ENCODE measurements at regions not wholly inside any gene's neighbourhood (a gene's known extent, or its start where the extent isn't known, plus 50 kb on each side); places are given as distances from the start of the nearest gene placed in this dataset.

GRCh38 chr2:21730141-21730540 lies 606.4 kb downstream of the TDRD15 start:
- ATAC-seq (ENCODE audit: low read depth): no peak
- H2AK5ac ChIP-seq (ENCODE audit: low read depth, low read length): no peak overlapping the region
- no peaks in the 10 kb centered on the region for H3K79me1 ChIP-seq (ENCODE audit: low read depth in 1 of 2, low read length in 2 of 2)
- no peaks in the 10 kb centered on the region for H3K36me3 ChIP-seq (ENCODE audit: control insufficient read depth, insufficient read depth, low read length)
- no peak overlapping the region for H3K9ac ChIP-seq (ENCODE audit: low read depth, low read length)
- H2BK15ac ChIP-seq (ENCODE audit: low read depth, low read length): no peak overlapping the region
- H2BK20ac ChIP-seq (ENCODE audit: low read depth, low read length): no peak overlapping the region
- H2BK120ac ChIP-seq (ENCODE audit: low read depth, low read length): no peak overlapping the region
- H3K4me2 ChIP-seq (ENCODE audit: low read depth, low read length): no peak overlapping the region
- no peak overlapping the region for H2BK5ac ChIP-seq (ENCODE audit: low read depth, low read length, poor library complexity, severe bottlenecking)
- intact Hi-C loops (cut with micrococcal nuclease): no loop called here
- H3K4me3 ChIP-seq (ENCODE audit: insufficient read depth, low read depth, low read length): no peak overlapping the region
- POLR2A ChIA-PET (ENCODE audit: unreplicated experiment): no interaction called here
- no peak overlapping the region for H2AK9ac ChIP-seq (replicated peaks; ENCODE audit: low read depth, low read length, poor library complexity)
- no peak overlapping the region for H3K23ac ChIP-seq (ENCODE audit: low read depth, low read length)
- H3K14ac ChIP-seq (replicated peaks; ENCODE audit: low read depth, low read length): no peak overlapping the region
- no peaks in the 10 kb centered on the region for H3K9me1 ChIP-seq (ENCODE audit: insufficient read depth, low read length)
- no peak overlapping the region for H2AFZ ChIP-seq (replicated peaks; ENCODE audit: low read length, poor library complexity)
- no peak overlapping the region for H3K27ac ChIP-seq (ENCODE audit: insufficient read depth, low read length)
- H4K20me1 ChIP-seq (ENCODE audit: insufficient read depth, low read length): no peaks in the 10 kb centered on the region
- no peak for DNase-seq
- CTCF ChIA-PET: interaction anchor here (0.6 kb wide), 1 partner anchor 586 kb away, joined by 3 read pairs; no protein-coding TSS in a partner anchor
- H4K91ac ChIP-seq (ENCODE audit: insufficient read depth, low read depth, low read length): no peak overlapping the region
- no peak overlapping the region for H3K18ac ChIP-seq (ENCODE audit: low read depth, low read length)
- dilution Hi-C loops (cut with HindIII; ENCODE audit: low sequenced_read_pairs, unreplicated experiment): no loop called here
- no peak for TF ChIP-seq MAFK (IDR thresholded peaks at IDR 0.05; ENCODE audit: low read depth, low read length)
- no peak for TF ChIP-seq MXI1 (IDR thresholded peaks at IDR 0.05; ENCODE audit: borderline replicate concordance, low read depth, low read length)
- TF ChIP-seq RCOR1 (IDR thresholded peaks at IDR 0.05; ENCODE audit: insufficient replicate concordance, low read length): no peak
- TF ChIP-seq ELK1 (IDR thresholded peaks at IDR 0.05; ENCODE audit: borderline replicate concordance, low read depth, low read length): no peak
- no peak for TF ChIP-seq CTCF (conservative IDR thresholded peaks at IDR 0.05; ENCODE audit: low read depth, low read length)
- TF ChIP-seq, protein P1, sequence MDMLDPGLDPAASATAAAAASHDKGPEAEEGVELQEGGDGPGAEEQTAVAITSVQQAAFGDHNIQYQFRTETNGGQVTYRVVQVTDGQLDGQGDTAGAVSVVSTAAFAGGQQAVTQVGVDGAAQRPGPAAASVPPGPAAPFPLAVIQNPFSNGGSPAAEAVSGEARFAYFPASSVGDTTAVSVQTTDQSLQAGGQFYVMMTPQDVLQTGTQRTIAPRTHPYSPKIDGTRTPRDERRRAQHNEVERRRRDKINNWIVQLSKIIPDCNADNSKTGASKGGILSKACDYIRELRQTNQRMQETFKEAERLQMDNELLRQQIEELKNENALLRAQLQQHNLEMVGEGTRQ (IDR thresholded peaks at IDR 0.05; ENCODE audit: low read depth, low read length): no peak
- no peak for TF ChIP-seq BHLHE40 (IDR thresholded peaks at IDR 0.05; ENCODE audit: low read depth, low read length)
- TF ChIP-seq RFX5 (IDR thresholded peaks at IDR 0.05; ENCODE audit: low read depth, low read length): no peak
- TF ChIP-seq CHD1 (IDR thresholded peaks at IDR 0.05; ENCODE audit: low read depth, low read length): no peak
- TF ChIP-seq FOS (IDR thresholded peaks at IDR 0.05; ENCODE audit: low read depth, low read length): no peak
- TF ChIP-seq SMC3 (IDR thresholded peaks at IDR 0.05; ENCODE audit: low read depth, low read length): no peak
- TF ChIP-seq MAZ (IDR thresholded peaks at IDR 0.05; ENCODE audit: borderline replicate concordance, low read depth, low read length): no peak
- no peaks in the 10 kb centered on the region for H3K9me3 ChIP-seq (ENCODE audit: control insufficient read depth, insufficient read depth, low read length)
- no peaks in the 10 kb centered on the region for H3K4me1 ChIP-seq (ENCODE audit: control insufficient read depth, insufficient read depth, low read length)
- H4K5ac ChIP-seq (ENCODE audit: low read depth, low read length): no peak overlapping the region
- no peak overlapping the region for H3K4ac ChIP-seq (ENCODE audit: low read depth, low read length)
- in situ Hi-C loops (cut with MboI; ENCODE audit: low sequenced_read_pairs): no loop called here
- no peaks in the 10 kb centered on the region for H3K27me3 ChIP-seq (ENCODE audit: control insufficient read depth, insufficient read depth, low read length)
- H3K56ac ChIP-seq (ENCODE audit: extremely low read depth, insufficient read depth, low read length): no peak overlapping the region
- 76% methylated on average over 2 of the region's 3 CpGs; no CpG with 5 or more reads in 1 of the 2 experiments for WGBS, 2 experiments (ENCODE audit: extremely low coverage in 2 of 2, insufficient read length in 1 of 2)
- H4K8ac ChIP-seq (ENCODE audit: low read depth in 2 of 2, low read length in 2 of 2): no peak overlapping the region
- no TSS peak for BruUV-seq (replicated peaks)

Data from IMR-90 (cell line).